Neural crest cell (in vitro differentiated cells): ENCODE measurements at regions not wholly inside any gene's neighbourhood (a gene's known extent, or its start where the extent isn't known, plus 50 kb on each side); places are given as distances from the start of the nearest gene placed in this dataset.

Source experiments
- DNase-seq: peaks from one replicate; pipeline ENCODE4 v3.0.0; 2021; ENCODE audit warnings: low read depth, mixed read lengths, low spot score
- H3K27ac Mint-ChIP-seq: one replicate; pipeline ENCODE4 v1.8.0; 2021; ENCODE audit warnings: mild to moderate bottlenecking, mixed read lengths; ENCODE audit not compliant: unreplicated experiment
- H3K27me3 Mint-ChIP-seq: 2 replicates; pipeline ENCODE4 v1.8.0; 2021; ENCODE audit warnings: low read depth, mild to moderate bottlenecking, mixed read lengths
- H3K36me3 Mint-ChIP-seq: 2 replicates; pipeline ENCODE4 v1.8.0; 2021; ENCODE audit warnings: low read depth, mild to moderate bottlenecking, mixed read lengths
- H3K4me1 Mint-ChIP-seq: 2 replicates; pipeline ENCODE4 v1.8.0; 2021; ENCODE audit warnings: mixed read lengths
- H3K4me3 Mint-ChIP-seq: one replicate; pipeline ENCODE4 v1.8.0; 2021; ENCODE audit warnings: mild to moderate bottlenecking, mixed read lengths
- H3K9me3 Mint-ChIP-seq: 2 replicates; pipeline ENCODE4 v1.8.0; 2021; ENCODE audit warnings: mixed read lengths
- CTCF ChIP-seq: fragments of 200-600 bp; sonication (generic); conservative IDR thresholded peaks from 2 replicates; pipeline ENCODE4 v1.5.0; 2021; ENCODE audit warnings: antibody characterized with exemption, mild to moderate bottlenecking

- H3K9me3 Mint-ChIP-seq: no peaks in the 10 kb centered on the region
- H3K4me3 Mint-ChIP-seq: no peak overlapping the region
- H3K4me1 Mint-ChIP-seq: no peaks in the 10 kb centered on the region
- no peak for DNase-seq
- no peaks in the 10 kb centered on the region for H3K27me3 Mint-ChIP-seq
- H3K27ac Mint-ChIP-seq: no peak overlapping the region
- no peak for TF ChIP-seq CTCF
- H3K36me3 Mint-ChIP-seq: no peaks in the 10 kb centered on the region
Observed at GRCh38 chr11:70682760-70683159, 284.4 kb downstream of the CTTN start.

GRCh38 chr11:70687716-70688115 is 289.4 kb downstream of the CTTN start:
- DNase-seq: no peak
- H3K9me3 Mint-ChIP-seq: peaks cover 3% of the 10 kb centered on the region
- H3K36me3 Mint-ChIP-seq: no peaks in the 10 kb centered on the region
- no peak overlapping the region for H3K4me3 Mint-ChIP-seq
- no peak for TF ChIP-seq CTCF
- H3K27me3 Mint-ChIP-seq: no peaks in the 10 kb centered on the region
- no peaks in the 10 kb centered on the region for H3K4me1 Mint-ChIP-seq
- no peak overlapping the region for H3K27ac Mint-ChIP-seq

- no peak for DNase-seq
- no peak overlapping the region for H3K4me3 Mint-ChIP-seq
- no peak for TF ChIP-seq CTCF
- H3K9me3 Mint-ChIP-seq: peaks cover 3% of the 10 kb centered on the region
- H3K36me3 Mint-ChIP-seq: no peaks in the 10 kb centered on the region
- no peak overlapping the region for H3K27ac Mint-ChIP-seq
- H3K27me3 Mint-ChIP-seq: no peaks in the 10 kb centered on the region
- H3K4me1 Mint-ChIP-seq: no peaks in the 10 kb centered on the region
Observed at GRCh38 chr11:70688142-70688541, 289.8 kb downstream of the CTTN start.

- no peak overlapping the region for H3K27ac Mint-ChIP-seq
- DNase-seq: no peak
- no peak overlapping the region for H3K4me3 Mint-ChIP-seq
- peaks cover 6% of the 10 kb centered on the region for H3K27me3 Mint-ChIP-seq
- TF ChIP-seq CTCF: no peak
- H3K4me1 Mint-ChIP-seq: no peaks in the 10 kb centered on the region
- peaks cover 10% of the 10 kb centered on the region for H3K9me3 Mint-ChIP-seq
- no peaks in the 10 kb centered on the region for H3K36me3 Mint-ChIP-seq
Observed at GRCh38 chr11:70689764-70690163, 291.4 kb downstream of the CTTN start.

- Mint-ChIP-seq H3K4me1 (no peaks in the 10 kb centered on the region), H3K27ac (no peak overlapping the region)
Observed at GRCh38 chr11:70692131-70692530, 293.8 kb downstream of the CTTN start.

More at GRCh38 chr11:70692131-70692530, 293.8 kb downstream of the CTTN start:
- Mint-ChIP-seq H3K36me3 (no peaks in the 10 kb centered on the region), H3K9me3 (peaks cover 10% of the 10 kb centered on the region), H3K4me3 (no peak overlapping the region), H3K27me3 (peaks cover 6% of the 10 kb centered on the region)
- no peak for TF ChIP-seq CTCF
- DNase-seq: no peak
